OCI-LY3 (cell line): ENCODE measurements at regions not wholly inside any gene's neighbourhood (a gene's known extent, or its start where the extent isn't known, plus 50 kb on each side); places are given as distances from the start of the nearest gene placed in this dataset.

ENCODE experiments used
- CTCF ChIP-seq: fragments of 200-600, 300-600 bp; sonication (generic); IDR thresholded peaks from 2 replicates; pipeline ENCODE4 v1.5.1; 2014; ENCODE audit warnings: antibody characterized with exemption, low read length, low read depth
- EZH2phosphoT487 ChIP-seq: fragments of 200-600 bp; shearing (Covaris generic); IDR thresholded peaks from 2 replicates; pipeline ENCODE4 v1.6.1; 2018; ENCODE audit warnings: antibody characterized with exemption, mixed run types, low read depth

GRCh38 chr6:139850512-139850911, 476.1 kb upstream of the CITED2 start:
- TF ChIP-seq CTCF, result no peak
- TF ChIP-seq EZH2phosphoT487, result no peak
